ENCODE measurements at regions not wholly inside any gene's neighbourhood (a gene's known extent, or its start where the extent isn't known, plus 50 kb on each side); places are given as distances from the start of the nearest gene placed in this dataset.

DNA sequence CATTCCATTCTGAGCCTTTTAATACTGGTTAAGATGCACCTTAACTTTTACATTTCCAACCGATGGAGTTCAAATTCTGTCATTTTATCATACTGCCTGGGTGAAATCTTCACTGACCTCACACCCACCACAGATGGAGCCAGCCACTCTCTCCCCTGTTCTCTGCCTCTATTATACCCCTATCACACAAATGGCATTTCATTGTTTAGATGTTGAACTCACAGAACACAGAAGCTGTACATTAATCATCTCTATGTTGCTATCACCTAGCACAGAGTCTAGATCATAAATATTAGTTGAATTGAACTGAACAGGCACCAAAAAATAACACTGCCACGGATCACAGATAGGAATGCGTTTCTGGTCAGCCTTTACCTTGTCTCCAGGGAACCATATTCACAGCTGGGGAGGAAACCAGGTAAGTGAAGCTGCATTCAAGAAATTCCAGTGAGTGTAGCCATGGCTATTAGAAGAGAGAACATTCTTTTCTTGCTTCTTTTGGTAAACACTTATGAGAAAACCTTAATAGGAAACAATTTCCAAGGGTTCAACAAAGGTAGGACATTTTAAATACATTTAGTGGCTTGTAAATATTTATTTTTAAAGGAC, 194.9 kb upstream of the RMST start:
- no peak for DNase-seq (ENCODE audit: low spot score)

DNA sequence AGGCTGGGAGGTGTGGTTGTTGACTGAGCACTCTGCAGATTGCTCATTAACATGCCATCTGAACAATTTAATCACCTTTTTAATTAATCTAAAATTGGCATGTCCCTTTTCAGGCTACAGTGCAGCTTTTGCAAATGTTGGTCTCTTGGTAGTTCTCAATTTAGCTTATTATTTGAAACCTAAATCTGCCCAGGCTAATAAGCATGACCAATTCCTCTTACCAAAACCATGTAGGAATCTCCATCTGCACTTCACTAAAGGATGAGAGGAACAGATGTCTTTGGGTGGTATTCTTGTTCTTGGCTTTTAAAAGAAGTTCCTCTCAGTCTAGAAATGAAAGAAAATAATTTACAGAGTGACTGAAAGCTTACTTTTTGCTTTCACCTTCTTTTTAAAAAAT, 190.1 kb upstream of the RMST start:
- in situ Hi-C loops (cut with MboI; ENCODE audit: low sequenced_read_pairs, unreplicated experiment), result no loop called here
- TF ChIP-seq, protein P1, sequence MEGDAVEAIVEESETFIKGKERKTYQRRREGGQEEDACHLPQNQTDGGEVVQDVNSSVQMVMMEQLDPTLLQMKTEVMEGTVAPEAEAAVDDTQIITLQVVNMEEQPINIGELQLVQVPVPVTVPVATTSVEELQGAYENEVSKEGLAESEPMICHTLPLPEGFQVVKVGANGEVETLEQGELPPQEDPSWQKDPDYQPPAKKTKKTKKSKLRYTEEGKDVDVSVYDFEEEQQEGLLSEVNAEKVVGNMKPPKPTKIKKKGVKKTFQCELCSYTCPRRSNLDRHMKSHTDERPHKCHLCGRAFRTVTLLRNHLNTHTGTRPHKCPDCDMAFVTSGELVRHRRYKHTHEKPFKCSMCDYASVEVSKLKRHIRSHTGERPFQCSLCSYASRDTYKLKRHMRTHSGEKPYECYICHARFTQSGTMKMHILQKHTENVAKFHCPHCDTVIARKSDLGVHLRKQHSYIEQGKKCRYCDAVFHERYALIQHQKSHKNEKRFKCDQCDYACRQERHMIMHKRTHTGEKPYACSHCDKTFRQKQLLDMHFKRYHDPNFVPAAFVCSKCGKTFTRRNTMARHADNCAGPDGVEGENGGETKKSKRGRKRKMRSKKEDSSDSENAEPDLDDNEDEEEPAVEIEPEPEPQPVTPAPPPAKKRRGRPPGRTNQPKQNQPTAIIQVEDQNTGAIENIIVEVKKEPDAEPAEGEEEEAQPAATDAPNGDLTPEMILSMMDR (IDR thresholded peaks at IDR 0.05; ENCODE audit: borderline replicate concordance, control extremely low read depth, extremely low read depth, insufficient read depth, missing control alignments), result no peak
- no peak for DNase-seq (ENCODE audit: low spot score)

More for the DNA sequence above, 194.9 kb upstream of the RMST start:
- TF ChIP-seq, protein P1 (IDR thresholded peaks at IDR 0.05; ENCODE audit: borderline replicate concordance, control extremely low read depth, extremely low read depth, insufficient read depth, missing control alignments), result no peak
- in situ Hi-C loops (cut with MboI; ENCODE audit: low sequenced_read_pairs, unreplicated experiment), result no loop called here

DNA sequence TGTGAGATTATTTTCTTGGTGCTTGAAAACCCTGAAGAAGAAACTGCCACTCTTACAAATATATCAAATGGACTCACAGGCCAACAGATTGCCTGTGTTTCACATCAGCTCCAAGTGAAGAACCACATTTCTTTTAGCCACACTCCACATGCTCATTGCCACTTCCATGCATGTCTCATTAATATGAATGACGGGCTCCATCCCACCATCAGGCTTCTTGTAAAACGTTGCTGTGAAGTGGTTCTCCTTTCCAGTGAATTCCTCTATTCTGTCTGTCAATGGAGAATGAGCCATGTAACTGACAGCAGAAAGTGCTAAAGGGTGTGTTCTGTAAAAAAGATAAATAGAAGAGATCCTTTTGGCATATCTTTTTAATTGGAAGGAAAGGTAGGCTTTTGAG, 188.2 kb upstream of the RMST start:
- DNase-seq (ENCODE audit: low spot score), result no peak
- in situ Hi-C loops (cut with MboI; ENCODE audit: low sequenced_read_pairs, unreplicated experiment), result no loop called here
- TF ChIP-seq, protein P1 (IDR thresholded peaks at IDR 0.05; ENCODE audit: borderline replicate concordance, control extremely low read depth, extremely low read depth, insufficient read depth, missing control alignments), result no peak

DNA sequence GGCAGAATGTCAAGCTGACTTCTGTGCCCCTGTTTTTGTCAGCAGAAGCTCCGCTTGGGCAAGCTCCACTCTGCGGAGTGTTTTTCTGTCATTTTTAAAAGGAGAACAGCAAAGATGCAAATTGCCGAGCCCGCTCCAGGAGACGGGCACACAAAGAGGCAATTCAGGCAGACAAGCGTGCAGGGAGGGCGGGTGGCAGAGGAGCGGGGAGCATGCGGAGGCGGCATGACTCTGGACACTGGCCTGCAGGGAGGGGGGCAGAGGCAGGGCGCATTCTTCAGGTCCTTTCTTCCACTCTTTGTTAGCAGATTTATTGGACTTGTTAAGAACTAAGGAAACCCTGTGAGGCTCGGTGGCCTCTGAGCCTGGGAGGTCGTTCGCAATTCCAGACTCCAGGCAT, 187.3 kb upstream of the RMST start:
- in situ Hi-C loops (cut with MboI; ENCODE audit: low sequenced_read_pairs, unreplicated experiment), result no loop called here
- no peak for DNase-seq (ENCODE audit: low spot score)
- TF ChIP-seq, protein P1 (IDR thresholded peaks at IDR 0.05; ENCODE audit: borderline replicate concordance, control extremely low read depth, extremely low read depth, insufficient read depth, missing control alignments), result no peak

DNA sequence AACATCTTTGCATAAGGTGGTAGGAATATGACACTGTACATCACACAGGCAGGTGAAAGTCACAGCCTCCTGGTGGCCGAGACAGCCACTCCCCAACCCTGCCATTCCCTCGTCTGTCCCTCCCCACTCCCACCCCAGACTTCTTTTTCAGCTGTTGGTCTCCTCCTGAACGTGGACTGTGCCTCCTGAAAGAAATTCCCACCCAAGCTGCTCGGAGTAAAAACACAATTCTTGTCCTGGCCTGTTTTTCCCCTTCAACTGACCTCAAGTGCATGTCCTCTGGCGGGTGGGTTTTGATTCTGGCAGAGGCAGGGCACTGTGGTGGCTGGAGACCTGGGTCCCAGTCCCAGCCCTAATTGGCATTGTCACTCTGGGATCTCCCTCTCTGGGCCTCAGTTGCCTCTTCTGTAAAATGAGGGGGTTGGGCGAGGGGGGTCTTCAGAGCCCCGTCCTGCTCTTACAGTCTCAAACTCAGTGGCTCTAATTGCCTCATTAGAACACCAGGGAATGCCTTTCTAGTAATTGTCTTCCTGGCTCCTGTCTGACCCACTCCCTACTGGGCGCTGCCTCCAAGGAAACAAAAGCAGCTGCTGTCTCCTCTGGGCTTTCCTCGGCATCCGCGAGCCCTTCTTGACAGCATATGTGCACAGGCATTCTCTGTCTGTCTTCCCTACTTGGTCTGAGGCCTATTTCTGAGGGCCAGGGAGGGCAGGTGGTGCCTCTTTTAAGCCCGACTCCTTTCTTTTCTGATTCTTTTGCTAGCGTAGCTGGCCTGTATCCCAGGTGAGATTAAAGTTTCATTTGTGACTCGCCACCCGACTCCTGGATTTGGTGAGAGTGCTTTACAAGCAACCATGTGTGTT, 186.6 kb upstream of the RMST start:
- in situ Hi-C loops (cut with MboI; ENCODE audit: low sequenced_read_pairs, unreplicated experiment), result no loop called here

DNA sequence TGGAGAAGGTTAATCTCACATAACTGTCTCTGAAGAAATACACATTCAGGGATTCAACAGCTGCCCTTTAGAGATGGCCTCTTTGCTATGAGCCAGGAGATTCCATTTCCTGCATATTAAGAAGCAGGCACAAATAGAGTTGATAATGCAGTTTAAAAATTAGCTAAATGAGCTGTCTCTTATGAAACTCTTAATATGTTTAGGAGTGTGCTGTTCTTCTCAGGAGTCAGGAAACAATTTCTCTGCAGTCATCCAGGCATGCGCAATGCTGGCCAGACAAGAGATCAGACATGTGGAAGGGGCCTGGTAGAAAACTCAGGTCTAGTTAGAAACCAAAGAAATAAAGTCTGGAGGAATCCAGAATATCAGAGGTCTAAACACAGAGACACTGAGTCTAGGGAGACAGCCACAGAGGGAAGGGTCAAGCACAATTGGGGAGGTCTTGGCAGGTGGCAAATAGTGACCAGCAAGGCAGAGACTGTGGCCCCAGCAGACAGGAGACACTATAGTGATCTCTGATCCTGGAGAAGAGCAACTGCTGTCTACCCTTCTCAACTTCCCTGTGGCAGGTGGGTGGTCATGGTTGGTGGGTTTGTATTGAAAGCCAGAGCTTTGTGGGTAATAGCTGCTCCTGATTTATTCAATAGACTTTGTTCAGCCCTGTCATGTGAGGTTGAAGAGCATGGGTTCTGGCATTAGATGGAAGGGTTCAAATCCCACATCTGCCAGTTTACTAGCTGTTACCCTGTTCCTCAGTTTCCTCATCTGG, 185.8 kb upstream of the RMST start:
- TF ChIP-seq, protein P1 (IDR thresholded peaks at IDR 0.05; ENCODE audit: borderline replicate concordance, control extremely low read depth, extremely low read depth, insufficient read depth, missing control alignments), result no peak
- DNase-seq (ENCODE audit: low spot score), result no peak
- in situ Hi-C loops (cut with MboI; ENCODE audit: low sequenced_read_pairs, unreplicated experiment), result no loop called here

More for the DNA sequence above, 186.6 kb upstream of the RMST start:
- TF ChIP-seq, protein P1 (IDR thresholded peaks at IDR 0.05; ENCODE audit: borderline replicate concordance, control extremely low read depth, extremely low read depth, insufficient read depth, missing control alignments), result no peak
- no peak for DNase-seq (ENCODE audit: low spot score)

Data from GM13976 (cell line).